Left renal pelvis (tissue), 4 donors: ENCODE measurements at regions not wholly inside any gene's neighbourhood (a gene's known extent, or its start where the extent isn't known, plus 50 kb on each side); places are given as distances from the start of the nearest gene placed in this dataset.
"Not testable (repeated sequence)": the region's sequence is repeated elsewhere in the genome, so short reads cannot be mapped to it uniquely, and the experiment has no call there.

Experiments
- DNase-seq, 4 donors: peaks; one replicate each; pipeline ENCODE4 v3.0.0-alpha.2; 2013; ENCODE audit warnings: low read depth in 4 of 4, low spot score in 3 of 4

DNA sequence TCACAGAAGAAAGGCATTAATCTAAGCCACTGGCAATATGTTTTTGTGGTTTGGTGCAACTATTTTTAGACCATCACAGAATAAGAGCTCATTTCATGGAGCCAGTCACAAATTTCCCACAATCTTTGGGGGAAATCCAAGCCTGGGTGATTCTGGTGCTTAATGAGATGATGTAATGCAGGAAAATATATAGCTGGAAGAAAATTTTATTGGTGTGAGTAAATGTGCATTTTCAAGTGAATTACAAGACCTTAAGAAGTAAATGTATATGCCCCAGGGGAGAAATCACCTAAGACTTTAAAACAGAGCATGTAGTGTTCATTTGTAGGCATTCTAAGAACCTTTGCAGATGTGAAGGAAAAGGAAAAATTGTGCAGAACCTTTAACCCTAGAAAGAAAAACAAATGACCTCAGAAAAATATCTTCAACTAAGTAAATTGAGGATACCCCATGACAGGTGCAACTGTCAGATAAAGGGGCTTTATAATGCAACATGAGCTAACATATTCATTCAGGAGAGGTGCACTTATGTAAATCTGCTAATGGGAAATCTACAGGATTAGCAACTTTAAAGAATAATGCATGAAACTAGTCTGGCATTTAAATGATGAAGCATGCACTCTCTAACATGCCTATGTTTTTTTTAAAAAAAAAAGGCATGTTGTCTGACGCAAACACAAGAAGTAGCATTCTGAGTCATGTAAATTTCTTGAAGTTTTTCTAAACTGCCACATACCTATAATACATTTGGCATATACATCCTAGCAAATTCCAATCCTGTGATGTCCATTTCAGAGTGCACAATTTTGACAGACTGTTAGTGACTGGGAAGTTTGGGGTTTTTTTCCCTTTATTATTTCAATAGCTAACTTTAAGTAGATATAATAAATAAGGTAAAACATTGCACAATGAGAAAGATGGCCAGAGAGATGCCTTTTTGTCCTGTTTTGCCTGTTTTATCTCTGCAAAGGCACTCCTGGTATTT, 105.1 kb downstream of the MEX3B start:
- DNase-seq = peak in 1 of 4 donors; percentile 25

DNA sequence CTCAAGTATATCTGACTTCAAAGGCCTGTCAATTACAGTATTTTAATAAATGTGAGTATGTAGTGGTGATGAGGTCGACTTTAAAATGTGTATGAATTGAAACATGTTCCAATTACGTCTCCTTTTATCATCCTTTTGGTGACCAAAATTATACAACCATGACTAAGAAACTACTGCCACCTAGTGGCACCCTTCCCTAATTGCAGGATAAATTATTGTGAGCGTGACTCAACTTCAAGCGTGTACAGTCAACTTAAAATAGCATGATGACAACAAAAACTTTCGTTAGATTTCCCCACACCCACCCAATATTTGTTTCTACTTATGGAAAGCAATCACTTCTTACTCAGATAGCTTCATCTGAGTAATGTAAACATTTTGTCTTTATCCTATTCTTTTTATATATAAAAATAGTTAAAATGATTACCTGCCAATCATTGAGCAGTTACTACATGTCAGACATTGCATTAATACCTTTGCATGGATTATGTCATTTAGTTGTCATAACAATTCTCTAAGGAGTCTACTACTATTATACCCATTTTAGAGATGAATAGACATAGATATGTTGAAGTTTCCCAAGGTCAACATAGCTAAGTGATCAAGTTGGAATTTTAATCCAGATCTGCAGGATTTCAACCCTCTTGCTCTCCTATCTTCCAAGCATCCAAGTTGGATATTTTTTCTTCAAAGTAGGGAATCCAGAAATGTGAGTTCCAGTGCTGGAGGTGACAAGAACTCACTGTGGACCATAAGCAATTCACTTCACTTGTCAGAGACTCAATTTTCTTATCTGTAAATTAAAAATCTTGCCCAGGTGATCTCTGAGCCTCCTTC, 106.0 kb downstream of the MEX3B start:
- DNase-seq = no peak

DNA sequence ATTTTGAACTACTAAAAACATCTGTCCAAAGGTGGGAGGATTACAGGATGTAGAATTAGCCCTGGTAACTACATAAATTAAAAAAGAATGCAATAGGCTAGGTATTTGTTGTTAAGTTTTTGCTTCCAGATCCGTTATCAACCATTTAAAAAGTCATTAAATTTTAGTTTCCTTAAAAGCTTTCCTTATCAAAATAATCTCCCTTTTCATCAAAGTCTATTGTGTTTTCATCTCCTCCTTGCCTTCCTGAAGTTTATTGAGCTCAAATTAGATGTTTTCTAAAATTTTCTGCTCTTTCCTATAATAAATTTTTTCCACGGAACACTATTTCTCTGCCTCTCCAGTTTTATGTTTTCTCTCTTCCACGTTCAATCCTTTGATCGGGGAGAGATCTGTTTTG, 108.6 kb downstream of the MEX3B start:
- no peak for DNase-seq

DNA sequence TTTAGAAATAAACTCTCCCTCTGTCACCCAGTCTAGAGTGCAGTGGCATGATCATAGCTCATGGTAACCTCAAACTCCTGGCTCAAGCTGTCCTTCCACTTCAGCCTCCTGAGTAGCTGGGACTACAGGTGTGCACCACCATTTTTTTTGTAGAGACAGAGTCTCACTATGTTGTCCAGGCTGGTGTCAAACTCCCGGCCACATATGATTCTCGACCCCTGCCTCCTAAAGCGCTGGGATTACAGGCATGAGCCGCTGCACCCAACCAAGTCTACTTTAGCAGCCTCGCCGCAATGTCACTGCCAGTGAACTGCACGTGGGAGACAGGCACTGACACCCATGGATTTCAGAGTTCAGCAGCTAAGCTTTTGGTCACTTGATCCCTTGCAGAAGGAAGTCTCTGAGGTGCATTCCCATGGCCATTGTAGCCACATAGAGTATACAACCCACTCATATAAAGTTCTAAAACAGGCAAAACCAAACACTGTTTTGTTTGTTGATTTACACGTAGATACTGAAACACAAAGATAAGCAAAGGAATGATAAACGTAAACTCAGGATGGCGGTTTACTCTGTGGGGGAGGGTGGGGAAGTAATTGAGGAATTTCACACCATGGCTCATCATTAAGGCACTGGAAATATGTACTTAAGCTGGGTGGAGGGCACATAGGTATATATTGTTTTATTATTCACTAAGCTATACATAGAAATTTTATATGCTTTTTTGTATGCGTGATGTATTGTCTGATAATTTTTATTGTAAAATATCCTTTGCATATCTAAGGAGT, 115.0 kb downstream of the MEX3B start:
- DNase-seq = no peak

DNA sequence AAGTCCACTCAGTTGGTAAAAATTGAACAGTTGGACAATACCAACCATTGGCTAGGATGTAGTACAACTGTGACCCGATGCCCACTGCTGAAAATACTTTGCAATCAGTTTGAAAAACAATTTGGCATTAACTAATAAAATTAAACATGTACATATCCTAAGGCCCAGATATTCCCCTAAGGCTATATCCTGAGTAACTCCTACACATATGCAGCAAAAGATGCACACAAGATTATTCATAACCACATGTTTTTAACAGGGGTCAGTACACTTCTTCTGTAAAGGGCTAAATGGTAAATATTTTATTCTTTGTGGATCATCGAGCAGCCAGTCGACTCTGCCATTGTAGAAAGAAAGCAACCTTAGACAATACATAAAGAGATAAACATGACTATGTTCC, 116.3 kb downstream of the MEX3B start:
- DNase-seq = no peak

DNA sequence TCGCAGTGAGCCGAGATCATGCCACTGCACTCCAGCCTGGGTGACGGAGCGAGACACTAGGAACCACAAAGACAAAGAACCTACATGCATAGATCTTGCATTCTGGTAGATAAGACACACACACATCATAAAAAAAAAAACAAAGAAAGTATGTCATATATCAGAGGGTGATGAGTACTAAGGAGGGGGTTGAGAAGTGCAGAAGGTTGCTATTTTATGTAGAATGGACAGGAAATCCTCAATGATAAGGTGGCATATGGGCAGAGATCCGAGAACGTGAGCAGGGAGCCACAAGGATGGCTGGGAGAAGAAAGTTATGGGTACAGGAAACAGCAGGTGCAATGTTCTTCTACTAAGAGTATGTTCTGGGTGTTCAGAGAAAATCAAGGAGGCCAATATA, 118.8 kb downstream of the MEX3B start:
- no peak for DNase-seq

DNA sequence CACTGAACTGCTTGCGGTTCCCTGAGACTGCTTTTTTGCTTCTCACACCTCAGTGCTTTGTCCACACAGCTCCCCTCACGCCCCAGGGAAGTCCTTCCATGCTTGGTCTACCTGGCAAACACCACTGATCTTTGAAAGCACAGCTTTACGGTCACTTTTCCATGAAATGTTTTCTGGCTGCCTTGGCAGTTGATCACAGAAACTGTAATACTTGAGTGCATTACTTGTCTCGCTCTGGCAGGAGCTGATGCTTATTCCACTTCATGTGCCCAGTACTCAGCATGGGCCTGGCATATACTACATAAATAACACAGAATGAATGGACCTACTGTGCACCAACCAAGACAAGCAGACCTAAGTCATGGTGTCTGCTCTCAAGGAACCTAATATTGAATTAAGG, 121.1 kb downstream of the MEX3B start:
- peak in 1 of 4 donors; percentile 22 for DNase-seq

DNA sequence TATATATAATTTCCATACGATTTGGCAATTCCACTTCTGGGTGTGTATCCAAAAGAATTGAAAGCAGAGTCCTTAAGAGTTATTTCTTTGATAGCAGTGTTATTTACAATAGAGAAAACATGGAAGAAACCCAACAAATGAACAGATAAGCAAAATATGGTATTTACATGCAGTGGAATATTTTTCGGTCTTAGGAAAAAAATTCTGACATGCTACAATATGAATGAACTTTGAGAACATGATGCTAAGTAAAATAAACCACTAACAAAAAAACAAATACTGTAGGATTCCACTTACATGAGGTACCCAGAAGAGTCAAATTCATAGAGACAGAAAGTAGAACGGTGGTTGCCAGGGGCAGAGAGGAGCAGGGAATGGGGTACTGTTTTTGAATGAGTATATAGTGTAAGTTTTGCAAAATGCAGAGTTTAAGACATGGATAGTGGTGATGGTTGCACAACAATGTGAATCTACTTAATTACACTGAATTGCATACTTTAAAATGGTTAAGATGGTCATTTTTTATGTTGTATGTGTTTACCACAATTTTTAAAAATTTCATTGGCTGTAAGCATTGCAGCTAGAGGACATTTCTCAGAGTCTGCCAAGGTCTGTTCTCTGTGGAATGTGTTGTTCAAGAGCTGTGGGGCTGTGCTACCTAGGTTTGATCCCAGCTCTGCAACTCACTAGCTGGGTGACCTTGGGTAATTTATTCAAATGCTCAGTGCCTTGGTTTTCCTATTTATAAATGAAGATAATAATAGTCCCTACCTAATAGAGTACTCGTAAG, 122.1 kb downstream of the MEX3B start:
- DNase-seq = no peak

DNA sequence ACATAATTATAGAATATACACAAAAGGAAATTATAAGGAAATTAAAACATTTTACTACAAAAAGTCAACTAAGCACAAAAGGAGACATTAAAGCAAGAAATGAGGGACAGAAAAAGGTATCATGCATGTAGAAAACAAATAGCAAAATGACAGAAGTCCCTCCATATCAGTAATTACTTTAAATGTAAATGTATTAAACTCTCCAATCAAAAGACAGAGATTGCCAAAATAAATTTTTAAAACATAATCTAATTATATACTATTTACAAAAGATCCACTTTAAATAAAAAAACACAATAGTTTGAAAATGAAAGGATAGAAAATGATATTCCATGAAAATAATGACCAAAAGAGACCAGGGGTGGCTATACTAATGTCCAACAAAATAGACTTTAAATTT, 123.7 kb downstream of the MEX3B start:
- no peak for DNase-seq

DNA sequence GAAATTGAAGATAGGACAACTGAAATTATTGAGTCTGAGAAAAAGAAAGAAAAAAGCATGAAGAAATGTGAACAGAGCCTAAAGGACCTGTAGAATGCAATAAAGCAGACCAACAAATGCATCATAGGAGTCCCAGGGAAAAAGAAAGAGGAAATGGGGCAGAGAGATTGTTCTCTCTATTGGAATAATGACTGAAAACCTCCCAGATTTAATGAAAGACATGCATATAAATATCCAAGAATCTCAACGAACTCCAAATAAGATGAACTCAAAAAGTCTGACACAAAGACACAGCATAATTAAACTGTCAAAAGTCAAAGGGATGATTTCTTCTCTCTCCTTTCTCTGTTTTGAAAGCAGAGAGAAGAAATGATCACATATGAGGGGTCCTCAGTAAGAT, 124.7 kb downstream of the MEX3B start:
- no peak for DNase-seq

DNA sequence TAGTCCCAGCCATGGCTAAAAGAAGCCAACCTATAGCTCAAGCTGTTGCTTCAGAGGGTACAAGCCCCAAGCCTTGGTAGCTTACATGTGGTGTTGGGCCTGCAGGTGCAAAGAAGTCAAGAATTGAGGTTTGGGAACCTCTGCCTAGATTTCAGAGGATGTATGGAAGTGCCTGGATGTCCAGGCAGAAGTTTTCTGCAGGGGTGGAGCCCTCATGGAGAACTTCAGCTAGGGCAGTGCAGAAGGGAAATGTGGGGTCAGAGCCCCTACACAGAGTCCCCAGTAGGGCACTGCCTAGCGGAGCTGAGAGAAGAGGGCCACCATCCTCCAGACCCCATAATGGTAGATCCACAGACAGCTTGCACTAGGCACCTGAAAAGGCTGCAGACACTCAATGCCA, 127.1 kb downstream of the MEX3B start:
- not testable (repeated sequence) for DNase-seq

DNA sequence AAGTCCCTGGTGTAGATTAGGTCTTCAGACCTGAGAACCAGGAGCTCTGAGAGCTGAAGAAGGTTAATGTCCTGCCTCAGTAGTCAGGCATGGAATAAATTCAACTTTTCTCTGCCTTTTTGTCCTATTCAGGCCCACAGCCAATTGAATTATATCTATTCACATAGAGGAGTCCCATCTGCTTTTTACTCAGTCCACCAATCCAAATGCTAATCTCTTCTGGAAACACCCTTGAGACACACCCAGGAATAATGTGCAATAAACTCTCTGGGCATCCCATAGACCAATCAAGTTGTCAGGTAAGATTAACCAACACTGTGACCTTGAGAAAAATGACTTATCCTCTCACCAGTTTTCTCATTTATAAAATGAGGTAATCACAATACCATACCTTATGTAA, 129.4 kb downstream of the MEX3B start:
- no peak for DNase-seq

DNA sequence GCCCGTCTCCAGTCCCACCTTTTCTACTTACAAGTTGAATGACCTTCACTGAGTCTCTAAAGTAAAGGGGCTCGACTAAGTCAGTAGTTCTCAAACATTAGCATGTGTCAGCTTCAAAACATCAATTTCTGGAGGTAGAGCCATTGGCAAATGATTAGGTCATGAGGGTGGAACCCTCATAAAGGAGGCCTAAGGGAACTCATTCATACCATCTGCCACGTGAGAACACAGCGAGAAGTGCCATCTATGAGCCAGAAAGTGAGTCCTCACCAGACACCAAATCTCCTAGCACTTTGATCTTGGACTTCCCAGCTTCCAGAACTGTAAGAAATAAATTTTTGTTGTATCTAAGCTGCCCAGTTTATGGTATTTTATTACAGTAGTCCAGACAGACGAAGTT, 129.8 kb downstream of the MEX3B start:
- no peak for DNase-seq

DNA sequence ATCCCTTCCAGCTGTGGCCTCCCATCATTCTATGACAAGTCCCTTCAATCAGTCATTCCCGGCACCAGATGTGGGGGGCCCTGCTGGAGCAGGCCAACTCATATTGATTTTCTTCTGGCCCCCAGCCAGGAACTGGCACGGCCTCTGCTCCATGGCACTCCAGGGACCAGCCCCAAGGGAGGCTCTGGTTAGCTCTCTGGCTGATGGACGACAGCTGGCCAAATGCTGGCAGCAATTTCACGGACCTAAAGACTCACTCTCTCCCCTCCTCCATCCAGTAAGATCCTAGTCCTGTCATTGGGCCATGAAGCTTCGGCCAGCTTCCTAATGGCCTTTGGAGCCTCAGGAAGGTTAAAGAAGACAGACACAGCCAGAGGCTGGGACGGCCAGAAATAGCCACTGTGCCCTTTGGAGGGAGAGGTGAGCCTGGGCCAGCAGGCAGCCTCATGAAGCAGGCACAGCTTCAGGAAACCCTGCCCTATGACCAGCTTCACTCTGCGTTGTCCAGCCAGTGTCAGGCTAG, 131.0 kb downstream of the MEX3B start:
- DNase-seq = no peak

DNA sequence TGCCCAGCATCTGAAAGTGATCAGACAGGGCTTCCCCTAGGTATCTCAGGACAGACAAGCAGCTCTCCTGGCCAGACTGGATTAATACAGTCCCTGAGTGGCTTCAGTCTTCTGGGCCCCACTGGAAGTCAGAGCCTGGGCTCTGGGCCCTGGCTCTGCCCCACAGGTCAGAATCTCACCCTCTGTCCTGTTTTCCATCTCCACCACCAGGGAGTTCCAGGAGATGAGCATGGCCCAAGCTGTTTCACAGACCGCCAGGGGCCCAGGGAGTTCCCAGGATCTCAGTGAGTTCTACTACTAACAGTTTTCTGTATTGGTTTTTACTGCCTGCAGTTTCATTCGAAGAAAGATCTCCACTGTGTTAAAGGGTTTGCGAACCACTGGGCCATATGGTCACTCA, 131.5 kb downstream of the MEX3B start:
- no peak for DNase-seq

DNA sequence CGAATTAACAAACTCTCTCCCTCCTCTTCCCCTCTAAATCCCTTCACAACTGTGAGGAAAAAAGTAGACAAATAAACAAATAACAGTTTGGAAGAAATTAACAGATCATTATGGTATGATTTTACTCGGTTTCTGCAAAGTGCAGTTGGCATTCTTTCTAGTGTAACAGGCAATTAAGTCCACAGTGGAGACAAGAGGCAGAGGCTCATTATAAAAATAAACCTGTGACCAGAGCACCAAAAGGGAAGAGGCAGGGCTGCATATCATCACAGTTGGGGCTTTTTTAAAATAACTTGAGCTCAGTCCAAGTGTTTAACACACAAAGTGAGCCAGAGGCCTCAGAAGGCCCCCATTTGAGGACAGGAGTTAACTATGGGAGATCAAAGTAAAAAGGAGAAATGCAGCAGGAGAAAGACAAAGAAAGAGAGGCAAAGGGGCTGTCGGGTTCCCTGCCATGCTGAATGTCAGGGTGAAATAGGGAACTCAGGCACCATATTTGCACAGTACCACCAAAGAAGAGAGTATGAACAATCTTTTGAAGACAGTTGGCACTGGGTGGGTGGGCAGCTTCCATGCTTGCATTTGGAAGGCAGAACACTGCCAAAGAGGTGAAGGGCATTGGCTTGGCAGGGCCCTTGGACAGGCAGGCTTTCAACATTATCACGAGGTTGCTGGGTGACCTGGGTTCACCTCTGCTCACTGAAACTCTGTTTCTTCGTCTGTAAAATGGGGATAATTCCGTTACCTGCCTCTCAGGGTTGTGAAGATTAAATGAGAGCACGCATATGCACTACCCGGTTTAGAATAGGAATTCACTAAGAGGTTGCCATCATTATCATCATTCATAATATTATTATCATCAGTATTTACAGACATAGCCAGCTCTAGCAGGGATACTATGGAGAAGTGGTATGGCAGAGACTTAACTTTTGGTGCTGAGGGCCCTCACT, 134.5 kb downstream of the MEX3B start:
- DNase-seq = no peak

DNA sequence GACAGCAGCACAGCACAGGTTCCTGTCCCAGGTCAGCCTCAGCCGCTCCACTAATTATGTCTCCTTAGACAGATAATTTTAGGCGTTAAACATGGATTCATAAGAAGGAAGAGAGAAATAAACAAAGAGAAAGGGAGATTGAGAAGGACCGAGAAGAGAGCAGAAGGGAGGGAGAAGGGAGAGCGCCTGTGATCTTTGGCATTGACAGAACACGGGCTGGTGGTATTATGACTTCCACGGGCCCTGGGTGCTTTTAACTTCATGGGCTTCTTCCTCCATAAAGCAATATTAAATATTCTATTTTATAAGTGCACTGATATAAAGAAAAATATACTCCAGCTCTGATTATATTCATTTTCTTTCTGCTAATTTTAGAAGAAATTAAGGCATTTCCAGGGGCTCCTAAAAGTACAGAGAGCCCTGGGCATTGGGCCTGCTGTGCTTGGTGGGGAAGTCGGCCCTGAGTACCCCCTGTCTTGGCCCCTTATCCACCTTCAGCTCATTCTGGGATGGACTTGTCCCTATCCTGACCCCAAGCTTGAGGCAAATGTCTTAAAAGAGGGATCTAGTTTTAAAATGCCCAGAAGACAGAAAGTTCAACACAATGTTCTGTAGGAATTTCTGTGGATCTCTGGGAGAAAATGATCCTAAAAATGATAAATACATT, 135.3 kb downstream of the MEX3B start:
- no peak for DNase-seq

DNA sequence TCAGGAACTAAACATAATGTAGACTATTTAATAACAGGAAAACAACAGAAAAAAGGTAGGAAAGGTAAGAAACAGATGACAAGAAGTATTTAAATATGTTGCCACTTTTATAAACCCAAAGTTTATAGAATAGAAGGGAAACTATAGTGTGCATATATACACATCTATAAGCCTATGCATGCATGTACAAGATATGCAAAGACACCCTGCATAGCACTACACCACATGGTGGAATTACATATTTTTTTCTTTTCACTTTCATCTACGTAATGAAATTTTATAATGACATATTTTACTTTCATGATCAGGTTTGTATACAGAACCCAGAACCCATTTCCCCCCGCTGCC, 136.8 kb downstream of the MEX3B start:
- no peak for DNase-seq
